ENCODE measurements at regions not wholly inside any gene's neighbourhood (a gene's known extent, or its start where the extent isn't known, plus 50 kb on each side); places are given as distances from the start of the nearest gene placed in this dataset.
A peak's percentile ranks its signal among the peaks of the same experiment; 100 is the strongest.

DNA sequence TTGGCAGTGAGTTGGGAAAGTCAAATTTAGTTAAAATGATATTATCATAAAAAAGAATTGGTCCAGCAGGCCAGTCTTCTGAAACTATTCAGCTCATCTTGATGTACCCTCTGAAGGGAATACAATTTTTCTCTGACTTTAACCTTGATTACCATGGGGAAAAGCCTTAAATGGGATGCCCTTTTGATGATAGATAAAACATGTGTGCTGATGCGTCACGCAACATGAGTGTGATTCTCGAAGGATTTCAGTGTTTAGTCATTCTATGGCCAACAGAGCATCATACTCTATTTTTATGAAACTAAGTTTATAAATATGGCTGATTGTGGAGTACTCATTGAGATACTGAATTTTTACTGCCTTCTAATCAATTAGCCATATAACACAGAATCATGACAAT is 171.5 kb downstream of the ZNF281 start:
- no peak for TF ChIP-seq SUZ12 (IDR thresholded peaks at IDR 0.05; ENCODE audit: extremely low read depth, insufficient read depth, insufficient read length)
- TF ChIP-seq YY1 (IDR thresholded peaks at IDR 0.05; ENCODE audit: insufficient read depth, insufficient read length): no peak
- no peak for TF ChIP-seq ZNF274 (IDR thresholded peaks at IDR 0.05; ENCODE audit: low read depth, low read length)
- H3K36me3 ChIP-seq (ENCODE audit: insufficient read depth, insufficient read length, low read length): no peaks in the 10 kb centered on the region
- H3K4me1 ChIP-seq (ENCODE audit: insufficient read depth, insufficient read length): no peaks in the 10 kb centered on the region
- no peak for DNase-seq (ENCODE audit: low read depth, low spot score)
- H3K27me3 ChIP-seq (ENCODE audit: insufficient read depth, insufficient read length): no peaks in the 10 kb centered on the region
- H3K9ac ChIP-seq (ENCODE audit: insufficient read length, low read depth): no peak overlapping the region
- H3K9me3 ChIP-seq (ENCODE audit: insufficient read depth, low read length): no peaks in the 10 kb centered on the region
- no peak overlapping the region for H3K4me3 ChIP-seq (ENCODE audit: insufficient read length, low read depth)

GRCh38 chr1:200237066-200237465 is 172.8 kb downstream of the ZNF281 start:
- H3K36me3 ChIP-seq (ENCODE audit: insufficient read depth, insufficient read length, low read length): no peaks in the 10 kb centered on the region
- no peaks in the 10 kb centered on the region for H3K4me1 ChIP-seq (ENCODE audit: insufficient read depth, insufficient read length)
- no peak overlapping the region for H3K4me3 ChIP-seq (ENCODE audit: insufficient read length, low read depth)
- no peaks in the 10 kb centered on the region for H3K27me3 ChIP-seq (ENCODE audit: insufficient read depth, insufficient read length)
- H3K9ac ChIP-seq (ENCODE audit: insufficient read length, low read depth): no peak overlapping the region
- DNase-seq (ENCODE audit: low read depth, low spot score): no peak
- no peak for TF ChIP-seq ZNF274 (IDR thresholded peaks at IDR 0.05; ENCODE audit: low read depth, low read length)
- no peak for TF ChIP-seq SUZ12 (IDR thresholded peaks at IDR 0.05; ENCODE audit: extremely low read depth, insufficient read depth, insufficient read length)
- TF ChIP-seq YY1 (IDR thresholded peaks at IDR 0.05; ENCODE audit: insufficient read depth, insufficient read length): no peak
- H3K9me3 ChIP-seq (ENCODE audit: insufficient read depth, low read length): no peaks in the 10 kb centered on the region

DNA sequence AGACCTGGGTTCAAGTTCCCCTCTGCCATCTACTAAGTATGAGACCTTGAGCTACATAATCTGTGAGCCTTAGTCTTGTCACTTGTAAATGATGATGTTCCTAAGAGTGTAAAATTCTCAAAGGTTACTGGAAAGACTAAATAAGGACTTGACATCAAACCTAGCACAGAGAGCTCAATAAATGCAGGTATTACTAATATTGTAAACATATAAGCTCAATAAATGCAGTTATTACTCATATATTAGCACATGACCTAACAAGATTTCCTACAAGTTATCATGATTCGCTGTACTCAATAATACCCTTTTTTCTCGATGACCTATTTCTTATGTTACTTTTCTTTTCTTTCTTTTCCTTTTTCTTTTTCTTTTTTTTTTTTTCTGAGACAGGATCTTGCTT is 174.9 kb downstream of the ZNF281 start:
- no peaks in the 10 kb centered on the region for H3K9me3 ChIP-seq (ENCODE audit: insufficient read depth, low read length)
- H3K9ac ChIP-seq (ENCODE audit: insufficient read length, low read depth): no peak overlapping the region
- no peak overlapping the region for H3K4me3 ChIP-seq (ENCODE audit: insufficient read length, low read depth)
- no peaks in the 10 kb centered on the region for H3K27me3 ChIP-seq (ENCODE audit: insufficient read depth, insufficient read length)
- TF ChIP-seq YY1 (IDR thresholded peaks at IDR 0.05; ENCODE audit: insufficient read depth, insufficient read length) (no peak), SUZ12 (IDR thresholded peaks at IDR 0.05; ENCODE audit: extremely low read depth, insufficient read depth, insufficient read length) (no peak), ZNF274 (IDR thresholded peaks at IDR 0.05; ENCODE audit: low read depth, low read length) (no peak)
- DNase-seq (ENCODE audit: low read depth, low spot score): no peak
- no peaks in the 10 kb centered on the region for H3K4me1 ChIP-seq (ENCODE audit: insufficient read depth, insufficient read length)
- no peaks in the 10 kb centered on the region for H3K36me3 ChIP-seq (ENCODE audit: insufficient read depth, insufficient read length, low read length)

DNA sequence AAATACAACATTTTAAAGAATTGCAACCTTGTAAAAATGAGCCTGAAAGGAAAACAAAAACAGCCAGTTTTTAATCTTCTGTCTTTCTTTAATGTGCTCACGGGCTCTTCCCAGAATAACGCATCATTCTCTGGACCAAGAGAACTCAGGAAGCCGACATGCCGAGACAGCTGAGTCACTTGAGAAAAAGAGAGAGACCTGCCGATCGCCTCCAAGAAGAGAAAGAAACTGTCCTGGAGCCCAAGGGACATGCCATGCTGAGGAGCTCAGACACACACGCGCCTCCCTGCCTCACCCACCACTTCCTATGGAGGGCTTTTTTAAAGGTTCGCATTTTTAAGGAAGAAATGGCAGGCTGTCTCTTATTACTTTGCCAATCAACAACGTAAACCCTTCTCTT is 176.4 kb downstream of the ZNF281 start:
- no peak overlapping the region for H3K9ac ChIP-seq (ENCODE audit: insufficient read length, low read depth)
- TF ChIP-seq ZNF274 (IDR thresholded peaks at IDR 0.05; ENCODE audit: low read depth, low read length): no peak
- no peak for TF ChIP-seq SUZ12 (IDR thresholded peaks at IDR 0.05; ENCODE audit: extremely low read depth, insufficient read depth, insufficient read length)
- TF ChIP-seq YY1 (IDR thresholded peaks at IDR 0.05; ENCODE audit: insufficient read depth, insufficient read length): no peak
- no peaks in the 10 kb centered on the region for H3K27me3 ChIP-seq (ENCODE audit: insufficient read depth, insufficient read length)
- no peak overlapping the region for H3K4me3 ChIP-seq (ENCODE audit: insufficient read length, low read depth)
- no peaks in the 10 kb centered on the region for H3K36me3 ChIP-seq (ENCODE audit: insufficient read depth, insufficient read length, low read length)
- no peaks in the 10 kb centered on the region for H3K4me1 ChIP-seq (ENCODE audit: insufficient read depth, insufficient read length)
- peak; percentile 20 for DNase-seq (ENCODE audit: low read depth, low spot score)
- H3K9me3 ChIP-seq (ENCODE audit: insufficient read depth, low read length): no peaks in the 10 kb centered on the region

GRCh38 chr1:200231787-200232231 is 178.0 kb downstream of the ZNF281 start:
- Histone ChIP-seq H3K4me1 (ENCODE audit: insufficient read depth, insufficient read length) (peaks cover 2% of the 10 kb centered on the region), H3K9me3 (ENCODE audit: insufficient read depth, low read length) (no peaks in the 10 kb centered on the region), H3K9ac (ENCODE audit: insufficient read length, low read depth) (no peak overlapping the region), H3K4me3 (ENCODE audit: insufficient read length, low read depth) (no peak overlapping the region), H3K27me3 (ENCODE audit: insufficient read depth, insufficient read length) (no peaks in the 10 kb centered on the region), H3K36me3 (ENCODE audit: insufficient read depth, insufficient read length, low read length) (no peaks in the 10 kb centered on the region)
- DNase-seq (ENCODE audit: low read depth, low spot score): no peak
- TF ChIP-seq ZNF274 (IDR thresholded peaks at IDR 0.05; ENCODE audit: low read depth, low read length) (no peak), YY1 (IDR thresholded peaks at IDR 0.05; ENCODE audit: insufficient read depth, insufficient read length) (no peak), SUZ12 (IDR thresholded peaks at IDR 0.05; ENCODE audit: extremely low read depth, insufficient read depth, insufficient read length) (no peak)

- Histone ChIP-seq H3K9me3 (ENCODE audit: insufficient read depth, low read length) (no peaks in the 10 kb centered on the region), H3K9ac (ENCODE audit: insufficient read length, low read depth) (no peak overlapping the region), H3K4me3 (ENCODE audit: insufficient read length, low read depth) (no peak overlapping the region), H3K27me3 (ENCODE audit: insufficient read depth, insufficient read length) (no peaks in the 10 kb centered on the region), H3K4me1 (ENCODE audit: insufficient read depth, insufficient read length) (peaks cover 2% of the 10 kb centered on the region), H3K36me3 (ENCODE audit: insufficient read depth, insufficient read length, low read length) (no peaks in the 10 kb centered on the region)
- no peak for DNase-seq (ENCODE audit: low read depth, low spot score)
- TF ChIP-seq YY1 (IDR thresholded peaks at IDR 0.05; ENCODE audit: insufficient read depth, insufficient read length): no peak
- no peak for TF ChIP-seq SUZ12 (IDR thresholded peaks at IDR 0.05; ENCODE audit: extremely low read depth, insufficient read depth, insufficient read length)
- TF ChIP-seq ZNF274 (IDR thresholded peaks at IDR 0.05; ENCODE audit: low read depth, low read length): no peak
Observed at GRCh38 chr1:200230671-200231070, 179.2 kb downstream of the ZNF281 start.

- no peak for DNase-seq (ENCODE audit: low read depth, low spot score)
- no peaks in the 10 kb centered on the region for H3K9me3 ChIP-seq (ENCODE audit: insufficient read depth, low read length)
- H3K4me1 ChIP-seq (ENCODE audit: insufficient read depth, insufficient read length): peaks cover 2% of the 10 kb centered on the region
- no peak overlapping the region for H3K9ac ChIP-seq (ENCODE audit: insufficient read length, low read depth)
- H3K27me3 ChIP-seq (ENCODE audit: insufficient read depth, insufficient read length): no peaks in the 10 kb centered on the region
- H3K4me3 ChIP-seq (ENCODE audit: insufficient read length, low read depth): no peak overlapping the region
- no peaks in the 10 kb centered on the region for H3K36me3 ChIP-seq (ENCODE audit: insufficient read depth, insufficient read length, low read length)
- TF ChIP-seq ZNF274 (IDR thresholded peaks at IDR 0.05; ENCODE audit: low read depth, low read length): no peak
- no peak for TF ChIP-seq SUZ12 (IDR thresholded peaks at IDR 0.05; ENCODE audit: extremely low read depth, insufficient read depth, insufficient read length)
- no peak for TF ChIP-seq YY1 (IDR thresholded peaks at IDR 0.05; ENCODE audit: insufficient read depth, insufficient read length)
Observed at GRCh38 chr1:200228486-200228885, 181.3 kb downstream of the ZNF281 start.
